GM19455 (cell line): ENCODE measurements at regions not wholly inside any gene's neighbourhood (a gene's known extent, or its start where the extent isn't known, plus 50 kb on each side); places are given as distances from the start of the nearest gene placed in this dataset.
"Not testable (repeated sequence)": the region's sequence is repeated elsewhere in the genome, so short reads cannot be mapped to it uniquely, and the experiment has no call there.

Experiments
- ATAC-seq: cut with Tn5 transposase; IDR thresholded peaks from one replicate; pipeline ENCODE4 v1.9.1; 2021; ENCODE audit not compliant: unreplicated experiment

DNA sequence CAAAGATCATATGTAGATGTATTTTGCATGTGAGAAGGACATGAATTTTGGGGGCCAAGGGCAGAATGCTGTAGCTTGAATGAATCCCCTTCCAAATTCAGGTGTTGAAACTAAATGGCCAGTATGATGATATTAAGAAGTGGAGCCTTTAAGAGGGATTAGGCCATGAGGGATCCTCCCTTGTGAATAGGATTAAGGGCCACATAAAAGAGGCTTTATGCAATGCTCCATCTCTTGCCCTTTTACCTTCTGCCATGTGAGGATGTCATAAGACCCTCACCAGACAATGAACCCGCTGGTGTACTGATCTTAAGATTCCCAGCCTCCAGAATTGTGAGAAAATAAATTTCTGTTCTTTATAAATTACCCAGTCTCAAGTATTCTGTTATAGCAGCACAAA is 206.1 kb downstream of the YTHDC2 start:
- no peak for ATAC-seq

DNA sequence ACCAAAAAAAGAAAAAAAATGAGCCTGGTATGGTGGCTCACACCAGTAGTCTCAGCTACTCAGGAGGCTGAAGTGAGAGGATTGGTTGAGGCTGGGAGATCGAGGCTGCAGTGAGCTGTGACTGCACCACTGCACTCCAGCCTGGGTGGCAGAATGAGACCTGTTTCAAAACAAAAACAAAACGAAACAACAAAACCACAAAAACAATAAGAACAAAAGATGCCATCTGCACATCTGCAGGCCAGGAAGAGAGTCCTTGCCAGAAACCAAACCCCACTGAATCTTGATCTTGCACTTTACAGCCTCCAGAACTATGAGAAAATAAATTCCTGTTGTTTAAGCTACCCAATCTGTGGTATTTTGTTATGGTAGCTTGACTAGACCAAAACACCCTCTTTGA is 207.7 kb downstream of the YTHDC2 start:
- ATAC-seq = no peak

DNA sequence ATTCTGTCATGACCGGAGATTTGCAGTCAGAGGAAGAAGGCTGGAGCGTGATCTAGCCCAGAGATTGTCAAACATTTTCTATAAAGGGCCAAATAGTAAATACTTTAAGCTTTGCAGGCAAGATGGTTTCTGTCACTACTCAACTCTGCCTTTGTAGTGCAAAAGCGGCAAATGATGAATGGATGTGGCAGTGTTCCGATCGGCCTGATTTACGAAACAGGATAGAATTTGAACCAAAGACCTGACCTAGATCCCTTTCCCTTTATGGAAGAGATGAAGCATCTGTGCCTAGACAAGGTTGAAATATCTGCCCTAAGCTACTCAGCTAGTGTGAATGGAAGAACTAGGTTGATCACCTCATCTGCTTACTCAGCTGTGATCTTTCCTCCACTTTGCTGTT is 209.5 kb downstream of the YTHDC2 start:
- ATAC-seq = no peak

DNA sequence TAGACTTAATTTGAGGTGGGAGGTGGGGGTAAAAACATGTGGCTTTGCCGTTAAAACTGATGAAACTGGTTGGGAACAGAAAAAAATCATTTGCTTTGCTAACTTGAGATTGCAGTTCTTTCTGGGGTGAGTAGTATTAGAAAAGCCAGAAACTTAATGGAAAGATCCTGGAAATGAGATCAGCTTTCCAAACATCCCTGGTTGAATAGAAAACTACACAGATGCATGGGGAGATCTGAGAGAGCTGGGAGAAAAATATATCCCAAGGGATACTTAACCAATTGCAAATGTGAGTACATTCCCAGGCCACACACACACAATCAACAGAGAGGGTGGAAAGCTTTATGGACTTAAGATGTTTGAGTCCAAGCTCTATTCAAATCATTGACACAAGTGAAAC is 222.3 kb downstream of the YTHDC2 start:
- no peak for ATAC-seq

DNA sequence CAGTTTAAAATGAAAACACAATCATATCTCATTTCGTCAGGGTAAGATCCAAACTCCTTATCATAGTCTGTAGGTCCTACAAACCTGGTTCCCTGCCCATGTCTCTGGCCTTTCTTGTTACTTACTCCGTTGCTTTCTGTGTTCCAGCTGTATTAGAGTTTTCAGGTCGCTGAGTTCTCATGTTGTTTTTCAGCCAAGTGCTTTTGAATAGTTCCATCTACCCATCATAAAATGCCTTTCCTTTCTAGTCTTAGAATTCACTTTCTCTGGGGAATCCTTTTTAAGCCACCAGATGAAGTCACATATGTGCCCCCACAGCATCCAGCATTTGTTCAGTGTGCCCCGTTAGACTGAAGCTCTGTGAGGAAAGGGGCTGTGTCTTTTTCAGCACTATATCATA is 228.7 kb downstream of the YTHDC2 start:
- ATAC-seq = no peak

DNA sequence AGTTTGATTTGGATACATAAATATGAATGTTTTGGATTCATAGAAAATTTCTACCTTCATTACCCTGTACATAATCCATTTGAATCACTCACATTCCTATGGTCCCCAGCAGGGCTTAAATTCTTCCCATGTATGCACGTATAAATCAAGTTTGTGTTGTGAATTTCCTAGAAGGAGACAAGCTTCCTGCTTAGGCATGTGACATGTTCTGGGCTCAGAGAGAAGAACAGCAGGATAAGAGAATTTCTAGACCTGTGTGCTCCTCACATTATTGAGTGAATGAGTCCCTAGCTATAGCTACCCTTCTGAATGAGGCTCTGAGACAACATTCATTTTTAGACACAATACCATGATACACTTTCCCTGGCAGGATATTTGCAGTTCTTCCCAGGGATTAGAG is 229.1 kb downstream of the YTHDC2 start:
- no peak for ATAC-seq

DNA sequence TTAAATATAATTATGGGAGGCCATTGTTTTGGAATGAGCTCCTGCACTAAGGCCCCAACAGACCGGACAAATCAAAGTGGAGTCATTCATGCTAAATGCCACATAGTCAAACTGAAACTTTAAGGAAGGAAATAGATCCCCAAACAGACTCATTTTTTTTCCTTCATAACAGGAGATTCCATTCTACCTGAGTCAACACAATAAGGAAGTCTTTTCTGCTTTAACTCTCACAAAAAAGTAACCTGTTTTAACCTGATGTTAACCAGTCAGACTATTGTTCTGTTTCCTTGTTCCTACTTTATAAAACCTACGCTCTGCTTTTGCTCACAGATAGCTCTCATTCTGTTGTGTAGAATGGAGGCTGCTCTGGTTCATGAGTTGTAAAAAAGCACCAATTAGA is 234.9 kb downstream of the YTHDC2 start:
- no peak for ATAC-seq

DNA sequence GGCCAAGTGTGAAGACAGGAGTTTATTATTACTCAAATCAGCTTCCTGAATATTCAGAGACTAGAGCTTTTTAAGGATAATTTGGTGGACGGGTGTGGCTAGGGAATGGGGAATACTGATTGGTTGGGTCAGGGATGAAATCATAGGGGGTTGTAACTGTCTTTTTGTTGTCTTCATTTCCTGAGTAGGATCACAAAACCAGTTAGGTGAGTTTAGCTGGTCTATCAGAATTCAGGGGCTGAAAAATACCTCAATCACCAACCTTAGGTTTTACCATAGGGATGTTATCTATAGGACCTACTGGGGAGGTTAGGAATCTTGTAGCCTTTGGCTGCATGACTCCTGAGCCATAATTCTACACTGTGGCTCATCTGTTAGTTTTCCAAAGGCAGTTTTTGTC is 235.8 kb downstream of the YTHDC2 start:
- ATAC-seq = no peak

DNA sequence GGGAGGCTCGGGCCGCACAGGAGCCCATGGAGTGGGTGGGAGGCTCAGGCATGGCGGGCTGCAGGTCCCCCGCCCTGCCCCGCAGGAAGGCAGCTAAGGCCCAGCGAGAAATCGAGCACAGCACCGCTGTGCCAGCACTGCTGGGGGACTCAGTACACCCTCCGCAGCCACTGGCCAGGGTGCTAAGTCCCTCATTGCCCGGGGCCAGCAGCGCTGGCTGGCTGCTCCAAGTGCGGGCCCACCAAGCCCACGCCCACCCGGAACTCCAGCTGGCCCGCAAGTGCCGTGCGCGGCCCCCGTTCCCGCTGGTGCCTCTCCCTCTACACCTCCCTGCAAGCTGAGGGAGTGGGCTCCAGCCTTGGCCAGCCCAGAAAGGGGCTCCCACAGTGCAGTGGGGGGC is 239.7 kb downstream of the YTHDC2 start:
- not testable (repeated sequence) for ATAC-seq

DNA sequence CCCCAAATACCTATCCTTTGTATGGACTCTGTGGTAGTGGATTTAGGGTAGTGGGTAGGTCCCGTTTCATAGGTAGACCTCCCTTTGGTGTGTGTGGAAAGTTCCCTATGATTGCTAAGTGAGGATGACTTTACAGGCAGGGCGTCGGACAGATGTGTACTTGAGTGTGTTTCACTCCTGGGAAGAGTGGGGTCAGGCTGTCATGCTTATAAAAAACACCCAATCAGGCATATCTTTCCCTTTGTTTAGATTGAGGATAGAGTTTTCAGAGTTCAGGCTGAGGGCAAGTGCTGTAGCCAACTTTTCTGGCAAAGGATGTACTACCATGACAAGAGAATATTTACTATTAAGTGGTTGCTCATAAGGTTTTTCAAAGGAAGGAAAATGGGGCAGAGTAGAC is 242.0 kb downstream of the YTHDC2 start:
- ATAC-seq = no peak

DNA sequence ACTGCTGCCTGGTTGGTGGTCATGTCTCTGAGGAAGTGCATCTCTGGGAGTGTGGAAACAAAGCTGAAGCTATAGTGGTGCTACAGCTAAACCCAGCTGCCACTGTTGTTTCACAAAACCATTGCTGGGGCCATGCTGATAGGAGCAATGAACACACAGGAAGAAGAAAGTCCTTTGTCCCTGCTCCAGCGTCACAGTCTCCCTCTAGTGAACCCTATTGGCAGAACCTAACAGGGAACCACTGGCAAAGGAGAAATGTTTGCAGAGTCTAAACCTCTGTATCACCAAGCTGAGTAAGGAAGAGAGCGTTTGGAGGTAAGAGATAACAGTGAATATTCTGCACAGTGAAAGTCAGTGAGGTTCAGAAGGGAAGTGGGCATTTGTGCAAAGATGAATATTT is 244.0 kb downstream of the YTHDC2 start:
- no peak for ATAC-seq

DNA sequence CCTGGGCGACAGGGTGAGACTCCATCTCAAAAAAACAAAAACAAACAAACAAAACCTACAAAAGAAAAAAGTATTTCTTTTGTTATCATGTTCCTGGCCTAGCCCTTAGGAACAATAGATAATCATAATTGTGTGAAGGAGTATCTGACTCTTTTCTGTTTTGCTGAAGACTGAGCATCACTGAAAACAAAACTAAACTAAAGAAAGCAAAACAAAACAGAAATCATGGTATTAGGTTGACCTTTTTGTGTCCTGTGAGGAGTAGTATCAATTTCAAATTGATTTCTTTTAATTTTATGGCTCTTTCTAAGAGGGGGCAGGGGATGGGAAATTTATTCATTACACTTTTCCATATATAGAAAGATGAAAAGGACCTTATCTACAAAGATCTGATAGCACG is 246.0 kb downstream of the YTHDC2 start:
- ATAC-seq = peak; percentile 50

DNA sequence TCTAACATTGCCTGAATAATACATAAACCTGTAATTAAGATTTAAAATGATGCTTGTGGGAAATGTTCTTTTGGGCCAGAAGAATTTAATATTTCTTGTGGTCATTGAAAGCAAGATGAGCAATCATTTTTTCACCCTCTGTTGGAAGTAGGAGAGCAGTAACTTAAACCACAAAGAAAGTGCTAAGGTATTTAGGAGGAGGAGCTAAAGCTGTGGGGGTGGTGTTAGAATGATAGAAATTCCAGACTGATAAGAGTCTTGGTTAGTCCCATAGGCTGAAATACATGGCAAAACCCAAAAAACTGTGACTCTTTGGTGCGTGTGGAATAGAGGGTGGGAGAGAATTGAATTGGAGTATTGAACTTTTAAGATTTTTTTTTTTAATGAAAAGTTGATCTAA is 247.0 kb downstream of the YTHDC2 start:
- no peak for ATAC-seq

DNA sequence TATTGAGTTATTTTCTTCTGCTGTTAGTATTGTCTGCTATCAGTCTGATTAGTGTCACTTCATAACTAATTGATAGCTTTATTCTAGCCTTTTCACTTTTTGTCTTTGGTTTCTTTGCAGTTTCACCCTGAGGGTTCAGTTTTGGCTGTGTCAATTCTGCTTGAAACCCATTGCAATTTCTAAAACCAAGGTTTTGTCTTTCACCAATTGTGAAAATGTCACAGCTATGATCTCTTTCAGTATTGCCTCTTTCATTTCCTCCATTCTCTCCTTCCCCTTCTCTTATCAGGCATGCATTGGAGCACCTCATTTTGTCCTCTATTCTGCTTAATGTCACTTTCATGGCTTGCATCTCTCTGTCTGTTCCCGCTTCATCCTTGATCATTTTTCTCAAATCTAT is 248.1 kb downstream of the YTHDC2 start:
- ATAC-seq = no peak

DNA sequence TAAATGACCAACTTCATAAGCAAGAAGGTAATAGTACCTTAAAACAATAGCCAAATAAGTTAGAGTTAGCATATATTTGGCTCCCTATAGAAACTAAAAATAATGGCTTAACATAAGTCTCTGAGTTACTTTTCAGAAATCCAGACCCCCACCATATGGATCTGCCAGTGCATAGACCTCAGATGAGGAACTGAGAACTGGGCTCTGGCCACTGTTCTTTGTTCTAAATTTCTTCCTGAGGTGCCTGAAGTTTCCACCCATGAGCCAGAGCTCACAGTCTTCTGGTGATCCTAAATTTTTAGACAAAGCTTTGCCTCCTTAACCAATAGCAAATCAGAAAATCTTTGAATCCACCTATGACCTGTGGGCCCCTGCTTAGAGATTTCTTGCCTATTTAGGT is 250.9 kb downstream of the YTHDC2 start:
- ATAC-seq = no peak

DNA sequence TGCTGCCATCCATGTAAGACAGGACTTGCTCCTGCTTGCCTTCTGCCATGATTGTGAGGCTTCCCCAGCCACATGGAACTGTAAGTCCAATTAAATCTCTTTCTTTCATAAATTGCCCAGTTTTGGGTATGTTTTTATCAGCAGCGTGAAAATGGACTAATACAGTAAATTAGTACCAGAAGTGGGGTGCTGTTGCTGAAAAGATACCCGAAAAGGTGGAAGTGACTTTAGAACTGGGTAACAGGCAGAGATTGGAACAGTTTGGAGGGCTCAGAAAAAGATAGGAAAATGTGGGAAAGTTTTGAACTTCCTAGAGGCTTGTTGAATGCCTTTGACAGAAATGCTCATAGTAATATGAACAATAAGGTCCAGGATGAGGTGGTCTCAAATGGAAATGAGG is 253.3 kb downstream of the YTHDC2 start:
- not testable (repeated sequence) for ATAC-seq

DNA sequence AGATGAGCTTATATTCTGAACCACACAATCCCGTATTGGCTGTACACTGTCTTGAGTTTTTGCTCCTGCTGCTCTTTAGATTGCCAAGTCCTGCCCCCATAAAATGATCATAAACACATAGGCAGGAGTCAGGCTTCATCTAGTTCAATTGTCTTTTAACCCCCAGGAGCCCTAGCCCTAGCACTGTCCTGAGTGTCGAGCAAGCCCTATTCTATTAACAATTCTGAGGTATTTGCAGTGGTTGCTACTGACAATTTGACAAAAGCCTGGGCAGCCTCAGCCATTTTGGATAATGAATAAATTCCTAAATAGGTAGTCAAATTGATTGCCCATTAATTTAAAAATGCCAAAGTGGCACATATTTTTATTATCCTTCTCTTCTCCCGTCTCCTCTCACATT is 257.2 kb downstream of the YTHDC2 start:
- ATAC-seq = no peak

DNA sequence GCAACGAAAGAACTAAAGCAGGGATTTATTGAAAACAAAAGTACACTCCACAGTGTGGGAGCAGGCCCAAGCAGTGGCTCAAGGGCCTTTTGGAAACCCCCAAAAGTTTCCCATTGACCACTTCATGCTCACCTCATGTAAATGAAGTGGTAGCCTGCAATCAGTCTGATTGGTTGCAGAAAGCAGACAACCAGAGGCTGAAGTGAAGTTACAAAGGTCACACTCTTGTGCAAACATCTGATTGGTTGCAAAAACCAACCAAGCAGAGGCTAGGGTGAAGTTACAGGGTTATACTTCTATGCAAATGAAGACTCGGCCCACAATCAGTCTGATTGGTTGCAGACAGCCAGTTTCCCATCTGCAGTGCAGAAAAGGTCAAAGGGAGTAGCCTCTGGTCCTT is 258.0 kb downstream of the YTHDC2 start:
- peak; percentile 60 for ATAC-seq

DNA sequence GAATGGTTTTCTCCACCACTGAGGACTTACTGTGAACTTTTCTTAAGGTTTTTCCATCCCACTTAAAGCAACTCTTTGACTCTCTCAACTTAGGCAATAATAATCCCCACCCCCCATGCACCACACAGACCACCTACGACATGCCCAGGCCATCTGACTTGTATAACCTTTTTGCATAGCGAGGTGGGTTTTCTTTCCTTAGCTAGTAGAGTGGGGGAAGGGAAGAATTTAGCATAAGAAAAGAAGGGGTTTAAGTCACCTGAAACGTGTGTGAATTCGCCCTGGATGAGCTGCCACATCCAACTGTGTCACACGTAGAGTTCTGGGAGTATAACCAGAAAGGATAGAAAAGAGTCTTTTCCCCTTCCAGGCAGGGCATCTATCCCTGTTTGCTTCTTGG is 262.7 kb downstream of the YTHDC2 start:
- no peak for ATAC-seq

DNA sequence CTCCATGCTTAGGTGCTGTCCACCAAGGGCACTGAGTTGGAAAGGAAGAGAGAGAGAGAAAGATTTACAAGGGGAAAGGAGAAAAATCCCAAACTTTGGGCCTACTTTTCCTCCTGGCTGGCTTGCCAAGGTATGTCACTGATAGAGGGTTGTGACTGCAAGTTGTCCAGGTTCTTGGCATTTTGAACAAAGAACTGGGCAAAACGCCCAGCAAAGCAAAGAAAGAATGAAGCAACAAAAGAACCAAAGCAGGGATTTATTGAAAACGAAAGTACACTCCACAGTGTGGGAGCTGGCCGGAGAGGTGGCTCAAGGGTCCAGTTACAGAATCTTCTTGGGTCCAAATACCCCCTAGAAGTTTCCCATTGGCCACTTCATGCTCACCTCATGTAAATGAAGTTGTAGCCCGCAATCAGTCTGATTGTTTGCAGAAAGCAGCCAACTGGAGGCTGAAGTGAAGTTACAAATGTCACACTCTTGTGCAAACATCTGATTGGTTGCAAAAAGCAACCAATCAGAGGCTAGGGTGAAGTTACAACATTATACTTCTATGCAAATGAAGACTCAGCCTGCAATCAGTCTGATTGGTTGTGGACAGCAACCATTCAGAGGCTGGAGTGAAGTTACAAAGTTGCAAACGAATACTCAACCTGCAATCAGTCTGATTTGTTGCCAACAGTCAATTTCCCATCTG is 263.5 kb downstream of the YTHDC2 start:
- ATAC-seq = no peak

DNA sequence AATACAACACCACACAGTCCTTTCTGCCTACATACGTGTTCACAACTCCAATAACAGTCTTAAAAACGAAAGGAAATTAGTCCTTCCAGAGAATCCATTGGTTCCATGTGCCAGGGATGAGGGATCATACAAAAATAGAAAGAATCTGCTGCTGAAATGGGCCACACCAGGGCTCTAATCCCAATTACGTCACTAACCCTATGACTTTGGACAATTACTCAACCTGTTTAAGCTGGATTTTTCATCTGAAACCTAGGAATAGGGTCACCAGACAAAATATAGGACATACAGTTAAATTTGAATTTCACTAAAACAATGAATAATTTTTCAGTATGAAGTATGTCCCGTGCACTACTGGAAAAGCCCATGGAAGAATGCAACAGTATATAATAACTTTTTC is 264.7 kb downstream of the YTHDC2 start:
- no peak for ATAC-seq

DNA sequence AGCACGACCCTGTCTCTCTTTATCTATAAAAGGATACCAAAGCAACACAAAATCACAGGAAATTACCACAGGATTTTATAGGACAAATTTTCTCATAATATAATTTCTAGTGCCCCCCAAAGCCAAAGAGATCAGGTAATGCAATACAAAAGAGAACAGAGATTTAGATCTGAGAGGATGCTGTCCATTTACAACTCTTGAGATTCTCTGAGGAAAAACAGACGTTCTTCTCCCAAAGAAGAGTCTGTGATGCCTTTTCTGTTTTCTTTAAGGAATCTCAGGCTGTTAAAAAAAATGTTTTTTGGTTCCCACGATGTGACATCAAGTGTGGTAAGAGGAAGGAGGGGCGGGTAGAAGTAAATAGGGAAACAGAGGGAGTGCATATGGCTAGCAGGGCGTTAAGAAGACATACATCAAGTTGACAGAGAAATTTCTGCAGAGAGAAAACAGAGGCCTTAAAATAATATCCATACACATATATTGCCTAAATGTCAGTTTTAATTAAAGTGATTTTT is 274.7 kb downstream of the YTHDC2 start:
- ATAC-seq = no peak

DNA sequence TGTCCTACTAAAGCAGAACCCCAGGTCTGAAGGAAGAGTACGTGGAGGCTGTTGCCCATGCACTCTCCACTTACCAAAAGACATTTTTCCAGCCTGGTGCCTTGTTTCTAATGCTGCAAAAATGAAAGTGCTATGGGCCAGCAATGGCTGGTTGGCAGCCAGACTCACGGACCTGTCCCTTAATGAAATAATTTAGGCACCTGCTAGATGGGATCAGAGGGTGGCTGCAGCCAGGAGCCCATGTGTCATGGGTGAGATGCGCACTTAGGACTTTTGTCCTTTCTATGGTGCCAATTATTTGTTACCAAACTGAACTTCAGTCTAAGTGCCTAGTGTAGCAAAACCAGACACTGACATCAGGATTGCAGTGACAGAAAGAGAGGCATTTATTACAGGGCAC is 276.3 kb downstream of the YTHDC2 start:
- no peak for ATAC-seq
